K562 (cell line): ENCODE measurements at regions not wholly inside any gene's neighbourhood (a gene's known extent, or its start where the extent isn't known, plus 50 kb on each side); places are given as distances from the start of the nearest gene placed in this dataset.

Experiments
- CTCF ChIP-seq, 3 experiments: IDR thresholded peaks in 2 of 3; conservative IDR thresholded peaks in 1 of 3; 2 replicates each; pipeline ENCODE4 v1.5.1; 2011 to 2012; ENCODE audit warnings: low read length in 3 of 3, mild to moderate bottlenecking in 3 of 3, control low read depth in 2 of 3, improper control_type of control experiment in 1 of 3, inconsistent platforms in 1 of 3, low read depth in 1 of 3, mixed read lengths in 1 of 3, moderate library complexity in 1 of 3; ENCODE audit not compliant: insufficient read depth in 2 of 3
- POLR2A ChIP-seq: fragments of 450-650 bp; conservative IDR thresholded peaks from 2 replicates; pipeline ENCODE4 v1.6.1; 2016

DNA sequence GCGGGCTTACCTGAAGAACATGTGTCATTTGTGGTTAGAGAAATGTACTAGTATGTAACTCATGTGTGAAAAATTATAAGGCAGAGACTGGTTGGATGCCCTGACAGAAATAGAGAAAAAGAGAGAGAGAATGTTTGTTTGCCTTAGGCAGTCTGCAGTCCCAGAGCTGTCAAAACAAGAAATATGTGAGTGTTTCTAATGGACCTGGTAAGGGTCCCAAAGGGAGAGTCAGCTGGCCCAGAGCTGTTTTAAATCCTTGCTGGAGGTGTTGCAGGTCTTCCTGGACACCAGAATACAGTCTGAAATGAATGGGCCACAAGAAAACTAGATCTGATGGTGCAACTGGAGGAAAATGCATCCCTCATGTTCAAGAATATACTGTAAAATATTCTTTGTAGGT is 158.3 kb upstream of the OGFRL1 start:
- TF ChIP-seq POLR2A (no peak), CTCF (IDR thresholded peaks at IDR 0.05 in 2 of 3, conservative IDR thresholded peaks at IDR 0.05 in 1 of 3; ENCODE audit: insufficient read depth in 2 of 3, low read depth in 1 of 3, low read length in 3 of 3) (no peak)
